ENCODE measurements at regions not wholly inside any gene's neighbourhood (a gene's known extent, or its start where the extent isn't known, plus 50 kb on each side); places are given as distances from the start of the nearest gene placed in this dataset.

GRCh38 chr2:175769200-175769599 is 232.9 kb downstream of the LNPK start:
- no peak overlapping the region for H3K4me3 ChIP-seq (ENCODE audit: low read depth, low read length)
- DNase-seq (ENCODE audit: low read depth, low spot score): no peak
- CTCF ChIA-PET: no interaction called here
- POLR2A ChIA-PET: no interaction called here
- no peak for TF ChIP-seq CTCF (IDR thresholded peaks at IDR 0.05; ENCODE audit: insufficient read depth, low read length, missing control alignments)

GRCh38 chr2:175766880-175767279 is 235.2 kb downstream of the LNPK start:
- ChIA-PET CTCF (interaction anchor here (0.9 kb wide), 1 partner anchor 312 kb away, joined by 3 read pairs; no protein-coding TSS in a partner anchor), POLR2A (no interaction called here)
- no peak for DNase-seq (ENCODE audit: low read depth, low spot score)
- TF ChIP-seq CTCF (IDR thresholded peaks at IDR 0.05; ENCODE audit: insufficient read depth, low read length, missing control alignments): no peak
- H3K4me3 ChIP-seq (ENCODE audit: low read depth, low read length): no peak overlapping the region

GRCh38 chr2:175755656-175756386 is 246.2 kb downstream of the LNPK start:
- no peak for DNase-seq (ENCODE audit: low read depth, low spot score)
- no peak for TF ChIP-seq CTCF (IDR thresholded peaks at IDR 0.05; ENCODE audit: insufficient read depth, low read length, missing control alignments)
- ChIA-PET POLR2A (no interaction called here), CTCF (no interaction called here)
- no peak overlapping the region for H3K4me3 ChIP-seq (ENCODE audit: low read depth, low read length)

- no peak for TF ChIP-seq CTCF (IDR thresholded peaks at IDR 0.05; ENCODE audit: insufficient read depth, low read length, missing control alignments)
- H3K4me3 ChIP-seq (ENCODE audit: low read depth, low read length): no peak overlapping the region
- ChIA-PET POLR2A (no interaction called here), CTCF (no interaction called here)
- no peak for DNase-seq (ENCODE audit: low read depth, low spot score)
Observed at GRCh38 chr2:175755169-175755568, 246.9 kb downstream of the LNPK start.

- no peak for DNase-seq (ENCODE audit: low read depth, low spot score)
- ChIA-PET POLR2A (no interaction called here), CTCF (no interaction called here)
- no peak overlapping the region for H3K4me3 ChIP-seq (ENCODE audit: low read depth, low read length)
- no peak for TF ChIP-seq CTCF (IDR thresholded peaks at IDR 0.05; ENCODE audit: insufficient read depth, low read length, missing control alignments)
Observed at GRCh38 chr2:175750195-175750594, 251.9 kb downstream of the LNPK start.

- no peak for TF ChIP-seq CTCF (IDR thresholded peaks at IDR 0.05; ENCODE audit: insufficient read depth, low read length, missing control alignments)
- H3K4me3 ChIP-seq (ENCODE audit: low read depth, low read length): no peak overlapping the region
- ChIA-PET CTCF (no interaction called here), POLR2A (no interaction called here)
- DNase-seq (ENCODE audit: low read depth, low spot score): no peak
Observed at GRCh38 chr2:175745911-175746310, 256.2 kb downstream of the LNPK start.

All from AG04449 (cell line).